ENCODE measurements at regions not wholly inside any gene's neighbourhood (a gene's known extent, or its start where the extent isn't known, plus 50 kb on each side); places are given as distances from the start of the nearest gene placed in this dataset.
A peak's percentile ranks its signal among the peaks of the same experiment; 100 is the strongest.

DNA sequence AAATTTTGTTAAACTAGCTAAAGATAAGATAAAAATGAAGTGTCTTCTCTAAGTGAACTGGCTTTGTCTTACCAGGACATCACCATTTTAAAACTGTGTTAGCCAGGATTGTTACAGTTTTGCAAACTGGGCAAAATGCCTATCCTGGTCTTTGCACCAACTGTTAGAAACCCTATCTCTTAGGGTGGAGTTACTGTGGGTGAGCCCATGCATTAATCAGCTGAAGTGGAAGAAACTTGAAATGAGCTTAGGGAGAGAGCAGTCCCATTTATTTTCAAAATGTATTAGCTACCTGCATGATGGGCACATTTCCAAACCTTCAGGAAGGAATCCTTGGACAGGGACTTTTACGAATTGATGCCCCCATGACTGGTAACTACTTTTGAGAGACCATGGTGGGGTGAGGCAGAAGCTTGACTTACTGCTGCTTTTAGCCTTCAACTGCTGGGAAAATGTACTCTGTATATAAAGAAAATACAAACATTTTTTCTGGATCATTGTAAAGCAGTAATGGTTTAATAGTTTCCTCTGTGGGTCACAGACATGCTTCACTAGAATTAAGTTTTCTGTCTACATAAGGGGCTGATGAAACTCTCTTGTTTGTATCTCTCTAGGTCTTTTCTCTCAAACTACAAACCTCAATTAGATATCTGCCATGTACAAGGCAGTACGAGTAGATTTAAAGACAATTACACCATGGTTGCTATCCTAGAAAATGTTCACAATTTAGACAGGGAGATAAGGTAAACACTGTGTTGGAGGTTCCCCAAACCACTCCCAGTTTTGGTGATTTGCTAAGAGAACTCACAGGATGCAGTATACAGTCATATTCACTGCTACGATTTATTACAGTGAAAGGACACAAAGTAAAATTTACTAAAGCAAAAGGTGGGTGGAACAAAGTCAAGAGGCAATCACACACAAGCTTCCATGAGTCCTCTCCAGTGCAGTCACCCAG is 321.4 kb upstream of the MMADHC start:
- no peaks in the 10 kb centered on the region for H3K4me1 Mint-ChIP-seq
- DNase-seq: no peak
- peaks cover 0 to 34% (median 12%) of the 10 kb centered on the region in 6 donors for H3K9me3 Mint-ChIP-seq
- H3K27me3 Mint-ChIP-seq (ENCODE audit: low read depth in 3 of 3): peaks cover 0 to 4% (median 0%) of the 10 kb centered on the region in 3 donors
- H3K36me3 Mint-ChIP-seq: no peaks in the 10 kb centered on the region
- no peak overlapping the region for H3K27ac Mint-ChIP-seq
- H3K4me3 Mint-ChIP-seq: no peak overlapping the region

DNA sequence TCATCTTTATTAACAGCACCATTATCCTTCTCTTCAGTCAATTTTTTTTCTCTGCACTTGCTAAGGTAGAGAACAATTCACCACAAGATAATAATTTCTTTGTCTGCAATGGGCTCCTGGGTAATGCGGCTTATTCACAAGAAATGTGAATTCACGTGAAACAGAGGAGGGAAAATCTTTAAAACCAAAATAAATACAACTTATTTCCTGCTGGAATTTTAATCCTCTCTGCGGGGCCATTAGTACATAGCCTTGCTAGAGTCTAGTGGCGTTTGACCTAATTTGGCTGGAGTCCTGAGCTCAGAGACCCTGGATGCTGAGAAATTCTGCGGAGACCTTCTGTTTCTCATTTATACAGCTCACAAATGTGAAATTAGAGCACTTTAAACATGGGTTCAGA is 319.3 kb upstream of the MMADHC start:
- Mint-ChIP-seq H3K27ac (no peak overlapping the region), H3K9me3 (peaks cover 0 to 33% (median 11%) of the 10 kb centered on the region in 6 donors), H3K27me3 (ENCODE audit: low read depth in 3 of 3) (peaks cover 0 to 3% (median 0%) of the 10 kb centered on the region in 3 donors), H3K4me3 (no peak overlapping the region), H3K36me3 (no peaks in the 10 kb centered on the region), H3K4me1 (no peaks in the 10 kb centered on the region)
- DNase-seq: no peak

- H3K4me1 Mint-ChIP-seq: no peaks in the 10 kb centered on the region
- H3K9me3 Mint-ChIP-seq: peaks cover 6 to 19% (median 11%) of the 10 kb centered on the region in 6 donors
- no peak overlapping the region for H3K27ac Mint-ChIP-seq
- peaks cover 0 to 6% (median 0%) of the 10 kb centered on the region in 3 donors for H3K27me3 Mint-ChIP-seq (ENCODE audit: low read depth in 3 of 3)
- DNase-seq: no peak
- no peak overlapping the region for H3K4me3 Mint-ChIP-seq
- no peaks in the 10 kb centered on the region for H3K36me3 Mint-ChIP-seq
Observed at GRCh38 chr2:149904352-149905175, 317.0 kb upstream of the MMADHC start.

GRCh38 chr2:149903626-149904025 is 316.1 kb upstream of the MMADHC start:
- Mint-ChIP-seq H3K36me3 (no peaks in the 10 kb centered on the region), H3K27ac (no peak overlapping the region), H3K27me3 (ENCODE audit: low read depth in 3 of 3) (peaks cover 0 to 6% (median 0%) of the 10 kb centered on the region in 3 donors), H3K4me1 (no peaks in the 10 kb centered on the region), H3K9me3 (peaks cover 6 to 19% (median 10%) of the 10 kb centered on the region in 6 donors), H3K4me3 (no peak overlapping the region)
- no peak for DNase-seq

- no peaks in the 10 kb centered on the region for H3K4me1 Mint-ChIP-seq
- no peaks in the 10 kb centered on the region for H3K36me3 Mint-ChIP-seq
- H3K27me3 Mint-ChIP-seq (ENCODE audit: low read depth in 3 of 3): peaks cover 0 to 6% (median 0%) of the 10 kb centered on the region in 3 donors
- H3K4me3 Mint-ChIP-seq: no peak overlapping the region
- H3K9me3 Mint-ChIP-seq: peaks cover 4 to 19% (median 10%) of the 10 kb centered on the region in 6 donors
- H3K27ac Mint-ChIP-seq: no peak overlapping the region
- DNase-seq: no peak
Observed at GRCh38 chr2:149902081-149902480, 314.5 kb upstream of the MMADHC start.

DNA sequence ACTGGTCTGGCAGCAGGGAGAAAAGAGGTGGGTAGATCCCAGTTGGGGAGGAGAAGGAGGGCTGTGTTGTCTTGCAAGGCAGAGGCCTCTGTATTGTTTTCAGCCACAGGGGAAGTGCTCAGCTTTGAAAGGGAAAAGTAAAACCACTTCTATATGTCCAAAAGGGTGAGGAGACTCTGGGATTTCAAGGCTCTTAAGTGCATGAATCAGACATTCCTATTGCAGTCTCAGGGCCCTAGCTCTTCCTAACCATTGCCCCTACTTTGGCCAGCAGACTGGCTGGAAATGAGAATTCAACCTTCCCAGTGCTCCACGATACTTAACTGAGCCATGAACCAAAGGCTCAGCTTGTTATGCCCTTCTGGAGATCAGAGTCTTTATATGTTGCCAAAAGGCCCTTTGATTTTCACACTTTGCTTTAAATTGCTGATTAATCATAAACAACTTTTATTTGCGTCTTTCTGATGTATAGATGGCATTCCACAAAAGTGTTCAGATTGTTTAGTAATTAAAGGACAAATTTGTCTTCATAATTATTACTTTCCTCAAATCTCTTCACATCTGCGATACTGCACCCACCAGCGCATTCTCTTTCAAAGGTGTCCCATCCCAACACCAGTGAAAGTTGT is 313.8 kb upstream of the MMADHC start:
- Mint-ChIP-seq H3K36me3 (no peaks in the 10 kb centered on the region), H3K4me3 (no peak overlapping the region), H3K27me3 (ENCODE audit: low read depth in 3 of 3) (peaks cover 0 to 6% (median 0%) of the 10 kb centered on the region in 3 donors), H3K27ac (no peak overlapping the region), H3K9me3 (peaks cover 4 to 19% (median 8%) of the 10 kb centered on the region in 6 donors), H3K4me1 (no peaks in the 10 kb centered on the region)
- DNase-seq: no peak

- H3K9me3 Mint-ChIP-seq: peaks cover 2 to 25% (median 10%) of the 10 kb centered on the region in 6 donors
- DNase-seq: no peak
- H3K36me3 Mint-ChIP-seq: no peaks in the 10 kb centered on the region
- no peaks in the 10 kb centered on the region for H3K4me1 Mint-ChIP-seq
- H3K27ac Mint-ChIP-seq: no peak overlapping the region
- peaks cover 0 to 7% (median 0%) of the 10 kb centered on the region in 3 donors for H3K27me3 Mint-ChIP-seq (ENCODE audit: low read depth in 3 of 3)
- H3K4me3 Mint-ChIP-seq: no peak overlapping the region
Observed at GRCh38 chr2:149899390-149899789, 311.8 kb upstream of the MMADHC start.

DNA sequence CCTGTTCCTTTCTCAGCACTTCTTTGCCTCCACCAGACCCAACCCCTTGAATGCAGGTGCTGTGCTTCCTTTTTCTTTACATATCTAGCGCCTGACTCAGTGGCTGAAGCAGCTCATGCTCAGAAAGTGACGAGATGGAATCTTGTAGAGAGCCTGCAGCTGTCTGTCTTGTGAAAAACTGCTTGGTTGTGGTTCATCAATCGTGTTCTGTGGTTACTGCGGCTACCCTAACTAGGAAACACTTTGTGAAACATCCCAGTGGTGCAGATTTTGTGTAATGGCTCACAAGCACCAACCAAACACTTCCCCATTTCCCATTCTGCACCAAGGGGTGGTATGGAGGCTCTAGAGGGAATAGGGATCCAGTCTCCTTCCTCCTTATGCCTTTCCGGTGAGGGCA is 307.2 kb upstream of the MMADHC start:
- Mint-ChIP-seq H3K27ac (no peak overlapping the region), H3K4me3 (no peak overlapping the region), H3K4me1 (no peaks in the 10 kb centered on the region), H3K27me3 (ENCODE audit: low read depth in 3 of 3) (peaks cover 0 to 2% (median 1%) of the 10 kb centered on the region in 3 donors), H3K36me3 (no peaks in the 10 kb centered on the region), H3K9me3 (peaks cover 2 to 27% (median 5%) of the 10 kb centered on the region in 6 donors)
- no peak for DNase-seq

DNA sequence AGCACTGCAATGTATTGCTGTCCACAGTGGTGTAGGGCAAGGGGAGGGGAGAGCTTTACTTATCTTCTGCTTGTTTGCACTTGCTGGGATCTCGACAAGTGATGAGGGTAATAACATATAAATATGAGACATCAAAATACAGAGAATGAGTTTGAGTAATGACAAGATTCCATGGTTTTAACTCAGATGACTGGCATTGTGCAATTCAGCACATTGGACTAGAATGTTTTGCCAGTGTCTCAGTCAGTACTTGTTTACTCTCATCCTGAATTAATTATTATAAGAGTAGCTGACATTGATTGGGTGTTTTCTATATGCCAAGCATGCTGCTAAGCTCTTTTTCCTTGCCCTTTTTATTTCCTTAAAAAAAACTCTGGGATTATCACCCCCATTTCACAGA is 306.7 kb upstream of the MMADHC start:
- Mint-ChIP-seq H3K9me3 (peaks cover 2 to 27% (median 7%) of the 10 kb centered on the region in 6 donors), H3K4me1 (no peaks in the 10 kb centered on the region), H3K27ac (no peak overlapping the region), H3K4me3 (no peak overlapping the region), H3K27me3 (ENCODE audit: low read depth in 3 of 3) (peaks cover 0 to 2% (median 1%) of the 10 kb centered on the region in 3 donors), H3K36me3 (no peaks in the 10 kb centered on the region)
- DNase-seq: no peak

GRCh38 chr2:149892563-149892962 is 305.0 kb upstream of the MMADHC start:
- Mint-ChIP-seq H3K4me3 (no peak overlapping the region), H3K4me1 (no peaks in the 10 kb centered on the region), H3K36me3 (no peaks in the 10 kb centered on the region), H3K27me3 (ENCODE audit: low read depth in 3 of 3) (peaks cover 0 to 2% (median 1%) of the 10 kb centered on the region in 3 donors), H3K27ac (no peak overlapping the region), H3K9me3 (peaks cover 5 to 32% (median 9%) of the 10 kb centered on the region in 6 donors)
- no peak for DNase-seq

DNA sequence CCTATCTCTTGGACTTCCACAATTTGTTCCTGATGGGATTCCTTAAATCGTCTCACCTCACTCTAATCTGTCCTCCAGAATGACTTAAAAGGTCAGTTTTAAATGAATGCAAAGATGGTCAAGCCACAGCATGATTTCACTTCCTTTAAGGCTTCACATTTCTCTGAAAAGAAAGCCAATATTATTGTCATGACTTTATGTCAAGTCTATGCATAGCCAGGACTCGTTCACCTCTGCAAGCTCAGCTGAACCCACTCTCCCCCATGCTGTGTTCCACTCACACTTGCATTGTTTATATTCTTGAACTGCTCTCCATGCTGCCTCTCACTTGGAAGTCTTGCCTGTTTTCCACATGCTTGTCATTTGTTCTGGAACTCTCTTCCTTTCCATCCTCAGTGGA is 298.4 kb upstream of the MMADHC start:
- no peak for DNase-seq
- no peak overlapping the region for H3K4me3 Mint-ChIP-seq
- H3K9me3 Mint-ChIP-seq: peaks cover 5 to 30% (median 11%) of the 10 kb centered on the region in 6 donors

DNA sequence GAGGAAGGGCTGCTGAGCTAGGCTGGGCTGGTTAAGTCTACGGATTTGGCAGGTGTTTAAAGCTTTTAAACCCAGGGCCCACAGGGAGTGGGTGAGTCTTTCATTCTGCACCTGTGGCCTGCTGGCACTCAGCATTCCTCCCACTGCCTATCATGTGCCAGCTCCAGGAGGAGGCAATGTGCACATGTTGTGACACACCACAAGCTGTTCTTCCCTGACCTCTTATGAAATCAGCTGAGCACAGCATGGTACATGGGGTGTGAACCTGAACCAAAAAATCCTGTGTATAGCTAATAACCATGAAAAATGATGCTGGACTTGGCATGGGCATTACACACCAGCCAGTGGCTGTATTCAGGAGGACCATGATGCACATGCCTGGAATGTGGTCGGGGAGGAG is 297.9 kb upstream of the MMADHC start:
- peaks cover 4 to 26% (median 13%) of the 10 kb centered on the region in 6 donors for H3K9me3 Mint-ChIP-seq
- H3K27me3 Mint-ChIP-seq (ENCODE audit: low read depth in 3 of 3): no peaks in the 10 kb centered on the region
- H3K4me3 Mint-ChIP-seq: no peak overlapping the region

More for the DNA sequence above, 298.4 kb upstream of the MMADHC start:
- Mint-ChIP-seq H3K4me1 (no peaks in the 10 kb centered on the region), H3K36me3 (no peaks in the 10 kb centered on the region), H3K27me3 (ENCODE audit: low read depth in 3 of 3) (no peaks in the 10 kb centered on the region), H3K27ac (peak overlapping the region in 1 of 6 donors; percentile 20)

DNA sequence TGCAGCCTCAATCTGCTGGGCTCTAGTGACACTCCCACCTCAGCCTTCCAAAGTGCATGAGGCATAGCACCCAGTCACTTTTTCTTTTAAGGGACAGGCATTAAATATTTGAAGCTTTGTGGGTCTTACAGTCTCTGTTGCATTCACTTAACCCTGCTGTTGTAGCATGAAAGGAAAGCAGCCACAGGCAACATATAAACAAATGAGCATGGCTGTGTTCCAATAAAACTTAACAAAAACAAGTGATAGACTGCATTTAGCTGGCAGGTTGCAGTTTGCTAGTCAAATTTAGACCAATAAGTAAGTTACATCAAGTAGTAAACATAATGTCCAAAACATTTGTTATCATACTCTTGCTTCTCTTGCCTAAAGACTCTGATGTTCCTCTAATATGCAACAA is 297.3 kb upstream of the MMADHC start:
- no peak for DNase-seq
- no peak overlapping the region for H3K27ac Mint-ChIP-seq
- H3K4me3 Mint-ChIP-seq: no peak overlapping the region
- no peaks in the 10 kb centered on the region for H3K36me3 Mint-ChIP-seq
- H3K4me1 Mint-ChIP-seq: no peaks in the 10 kb centered on the region
- peaks cover 4 to 24% (median 12%) of the 10 kb centered on the region in 6 donors for H3K9me3 Mint-ChIP-seq
- H3K27me3 Mint-ChIP-seq (ENCODE audit: low read depth in 3 of 3): no peaks in the 10 kb centered on the region

More for the DNA sequence above, 297.9 kb upstream of the MMADHC start:
- H3K27ac Mint-ChIP-seq: no peak overlapping the region
- no peaks in the 10 kb centered on the region for H3K36me3 Mint-ChIP-seq
- no peaks in the 10 kb centered on the region for H3K4me1 Mint-ChIP-seq
- no peak for DNase-seq

Data from immature natural killer cell (primary cell).